HEK293 (cell line): ENCODE measurements at regions not wholly inside any gene's neighbourhood (a gene's known extent, or its start where the extent isn't known, plus 50 kb on each side); places are given as distances from the start of the nearest gene placed in this dataset.

Source experiments
- CTCF ChIA-PET: fragments of 350-600 bp; formaldehyde crosslinking; extraction: SDS; loops from one replicate; lab custom pipeline; 2021; ENCODE audit warnings: antibody characterized with exemption; lab: Yijun Ruan, JAX
- POLR2A ChIA-PET: fragments of 300-600 bp; formaldehyde crosslinking; extraction: SDS; loops from one replicate; lab custom pipeline; 2020; ENCODE audit warnings: antibody characterized with exemption, inconsistent platforms; lab: Yijun Ruan, JAX
- H3K27ac ChIP-seq: fragments of 200-500 bp; sonication (Bioruptor generic); 2 replicates; pipeline ENCODE4 v1.5.1; 2014; ENCODE audit warnings: low read depth, low read length, control low read depth, inconsistent platforms; ENCODE audit errors: extremely low read depth
- H3K36me3 ChIP-seq, 2 experiments: fragments of 200-500 bp in 1 of 2; sonication (Bioruptor generic) in 1 of 2; 1 replicate in 1 of 2; 2 replicates in 1 of 2; pipeline ENCODE4 v1.5.1; 2014 to 2017; ENCODE audit warnings: inconsistent platforms in 2 of 2, low read length in 2 of 2; ENCODE audit not compliant: control insufficient read depth in 2 of 2, insufficient read depth in 1 of 2
- H3K4me1 ChIP-seq: fragments of 200-500 bp; sonication (Bioruptor generic); 2 replicates; pipeline ENCODE4 v1.5.1; 2014; ENCODE audit warnings: mild to moderate bottlenecking, low read length, inconsistent platforms; ENCODE audit not compliant: control insufficient read depth, insufficient read depth
- H3K4me3 ChIP-seq: 2 replicates; pipeline ENCODE4 v1.5.1; 2011; ENCODE audit warnings: low read depth, mild to moderate bottlenecking, control low read depth, low read length, moderate library complexity
- H3K9me3 ChIP-seq: fragments of 200-500 bp; sonication (Bioruptor generic); 2 replicates; pipeline ENCODE4 v1.5.1; 2014; ENCODE audit warnings: low read depth, low read length, inconsistent platforms; ENCODE audit not compliant: control insufficient read depth, insufficient read depth
- BCL11B ChIP-seq: fragments of 450-650 bp; formaldehyde crosslinking; IDR thresholded peaks from 2 replicates; pipeline ENCODE4 v1.5.1; 2016; ENCODE audit warnings: low read depth, missing biosample characterization, missing genetic modification characterization
- HOXD13 ChIP-seq: sonication (generic); formaldehyde crosslinking; IDR thresholded peaks from 2 replicates; pipeline ENCODE4 v1.8.0; 2022; ENCODE audit warnings: missing genetic modification reagents, borderline replicate concordance
- KLF8 ChIP-seq: fragments of 450-650 bp; formaldehyde crosslinking; IDR thresholded peaks from 2 replicates; pipeline ENCODE4 v1.5.1; 2016; ENCODE audit warnings: missing biosample characterization, missing genetic modification characterization
- YY1 ChIP-seq: fragments of 450-650 bp; formaldehyde crosslinking; IDR thresholded peaks from 2 replicates; pipeline ENCODE4 v1.5.1; 2018; ENCODE audit warnings: missing biosample characterization, missing genetic modification characterization
- ZBTB1 ChIP-seq: fragments of 450-650 bp; formaldehyde crosslinking; IDR thresholded peaks from 2 replicates; pipeline ENCODE4 v1.5.1; 2016; ENCODE audit warnings: missing biosample characterization, missing genetic modification characterization
- ZBTB11 ChIP-seq: fragments of 450-650 bp; formaldehyde crosslinking; conservative IDR thresholded peaks from 2 replicates; pipeline ENCODE4 v1.5.1; 2016; ENCODE audit warnings: low read depth, missing biosample characterization, missing genetic modification characterization
- ZFP37 ChIP-seq: fragments of 450-650 bp; formaldehyde crosslinking; IDR thresholded peaks from 2 replicates; pipeline ENCODE4 v1.5.1; 2016; ENCODE audit warnings: missing biosample characterization, missing genetic modification characterization
- ZFP41 ChIP-seq: fragments of 450-650 bp; formaldehyde crosslinking; IDR thresholded peaks from 2 replicates; pipeline ENCODE4 v1.5.1; 2016; ENCODE audit warnings: missing biosample characterization, missing genetic modification characterization, borderline replicate concordance
- ZNF138 ChIP-seq: fragments of 450-650 bp; formaldehyde crosslinking; IDR thresholded peaks from 2 replicates; pipeline ENCODE4 v1.5.1; 2016; ENCODE audit warnings: missing biosample characterization, missing genetic modification characterization, borderline replicate concordance
- ZNF266 ChIP-seq: fragments of 450-650 bp; formaldehyde crosslinking; IDR thresholded peaks from 2 replicates; pipeline ENCODE4 v1.5.1; 2016; ENCODE audit warnings: missing biosample characterization, missing genetic modification characterization, low read depth
- ZNF311 ChIP-seq: fragments of 450-650 bp; formaldehyde crosslinking; IDR thresholded peaks from 2 replicates; pipeline ENCODE4 v1.5.1; 2017; ENCODE audit warnings: missing biosample characterization, missing genetic modification characterization, borderline replicate concordance
- ZNF354C ChIP-seq: fragments of 450-650 bp; formaldehyde crosslinking; IDR thresholded peaks from 2 replicates; pipeline ENCODE4 v1.5.1; 2016; ENCODE audit warnings: missing biosample characterization, missing genetic modification characterization, low read depth, borderline replicate concordance
- ZNF391 ChIP-seq: fragments of 450-650 bp; formaldehyde crosslinking; IDR thresholded peaks from 2 replicates; pipeline ENCODE4 v1.5.1; 2016; ENCODE audit warnings: low read depth, missing biosample characterization, missing genetic modification characterization, borderline replicate concordance
- ZNF404 ChIP-seq: fragments of 450-650 bp; formaldehyde crosslinking; IDR thresholded peaks from 2 replicates; pipeline ENCODE4 v1.5.1; 2017; ENCODE audit warnings: missing biosample characterization, missing genetic modification characterization
- ZNF433 ChIP-seq: fragments of 450-650 bp; formaldehyde crosslinking; IDR thresholded peaks from 2 replicates; pipeline ENCODE4 v1.5.1; 2016; ENCODE audit warnings: missing biosample characterization, missing genetic modification characterization, low read depth
- ZNF530 ChIP-seq: fragments of 450-650 bp; formaldehyde crosslinking; IDR thresholded peaks from 2 replicates; pipeline ENCODE4 v1.5.1; 2016; ENCODE audit warnings: low read depth, missing biosample characterization, missing genetic modification characterization
- ZNF544 ChIP-seq: fragments of 450-650 bp; formaldehyde crosslinking; IDR thresholded peaks from 2 replicates; pipeline ENCODE4 v1.5.0; 2017; ENCODE audit warnings: missing biosample characterization, missing genetic modification characterization
- ZNF623 ChIP-seq: fragments of 450-650 bp; formaldehyde crosslinking; IDR thresholded peaks from 2 replicates; pipeline ENCODE4 v1.5.1; 2016; ENCODE audit warnings: missing biosample characterization, missing genetic modification characterization
- ZNF624 ChIP-seq: fragments of 450-650 bp; formaldehyde crosslinking; IDR thresholded peaks from 2 replicates; pipeline ENCODE4 v1.5.1; 2017; ENCODE audit warnings: missing biosample characterization, missing genetic modification characterization
- ZNF654 ChIP-seq: fragments of 450-650 bp; formaldehyde crosslinking; IDR thresholded peaks from 2 replicates; pipeline ENCODE4 v1.5.1; 2016; ENCODE audit warnings: low read depth, missing biosample characterization, missing genetic modification characterization
- ZNF768 ChIP-seq: fragments of 450-650 bp; formaldehyde crosslinking; IDR thresholded peaks from 2 replicates; pipeline ENCODE4 v1.5.1; 2018; ENCODE audit warnings: missing biosample characterization, mild to moderate bottlenecking, missing genetic modification characterization
- ZSCAN30 ChIP-seq: fragments of 450-650 bp; IDR thresholded peaks from 2 replicates; pipeline ENCODE4 v1.5.1; 2018; ENCODE audit warnings: missing biosample characterization, mild to moderate bottlenecking, missing genetic modification characterization, moderate library complexity
- TF ChIP-seq, protein P1 (sequence below): fragments of 450-650 bp; formaldehyde crosslinking; IDR thresholded peaks from 2 replicates; pipeline ENCODE4 v1.5.1; 2017; ENCODE audit warnings: missing biosample characterization, missing genetic modification characterization
- TF ChIP-seq, protein P2 (sequence below): fragments of 450-650 bp; formaldehyde crosslinking; IDR thresholded peaks from 2 replicates; pipeline ENCODE4 v1.5.1; 2016; ENCODE audit warnings: missing biosample characterization, missing genetic modification characterization

GRCh38 chr9:134558124-134558905, 83.3 kb upstream of the COL5A1 start:
- CTCF ChIA-PET, result interaction anchor here (0.6 to 1.3 kb wide), 4 partner anchors 12 to 123 kb away, joined by 3 read pairs; no protein-coding TSS in a partner anchor
- no peaks in the 10 kb centered on the region for H3K4me1 ChIP-seq

GRCh38 chr9:134559013-134559412, 82.6 kb upstream of the COL5A1 start:
- H3K27ac ChIP-seq, result no peak overlapping the region
- CTCF ChIA-PET, result interaction anchor here (1.0 kb wide), 1 partner anchor 12 kb away, joined by 3 read pairs; no protein-coding TSS in a partner anchor
- no peaks in the 10 kb centered on the region for H3K36me3 ChIP-seq
- H3K4me3 ChIP-seq, result no peak overlapping the region
- POLR2A ChIA-PET, result no interaction called here
- H3K9me3 ChIP-seq, result no peaks in the 10 kb centered on the region
- TF ChIP-seq ZNF544, result no peak
- no peak for TF ChIP-seq ZNF404 (tag by site-specific recombination)
- no peak for TF ChIP-seq ZNF391 (tag by site-specific recombination)
- no peak for TF ChIP-seq ZSCAN30 (tag by site-specific recombination)
- TF ChIP-seq ZFP37, result no peak
- no peak for TF ChIP-seq ZNF266
- TF ChIP-seq ZNF654 (tag by site-specific recombination), result no peak
- TF ChIP-seq, protein P1, sequence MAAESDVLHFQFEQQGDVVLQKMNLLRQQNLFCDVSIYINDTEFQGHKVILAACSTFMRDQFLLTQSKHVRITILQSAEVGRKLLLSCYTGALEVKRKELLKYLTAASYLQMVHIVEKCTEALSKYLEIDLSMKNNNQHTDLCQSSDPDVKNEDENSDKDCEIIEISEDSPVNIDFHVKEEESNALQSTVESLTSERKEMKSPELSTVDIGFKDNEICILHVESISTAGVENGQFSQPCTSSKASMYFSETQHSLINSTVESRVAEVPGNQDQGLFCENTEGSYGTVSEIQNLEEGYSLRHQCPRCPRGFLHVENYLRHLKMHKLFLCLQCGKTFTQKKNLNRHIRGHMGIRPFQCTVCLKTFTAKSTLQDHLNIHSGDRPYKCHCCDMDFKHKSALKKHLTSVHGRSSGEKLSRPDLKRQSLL (tag by site-specific recombination), result no peak
- H3K4me1 ChIP-seq, result no peaks in the 10 kb centered on the region

More at GRCh38 chr9:134558124-134558905, 83.3 kb upstream of the COL5A1 start:
- POLR2A ChIA-PET, result no interaction called here
- H3K27ac ChIP-seq, result no peak overlapping the region
- TF ChIP-seq ZNF654 (tag by site-specific recombination), result no peak
- TF ChIP-seq ZBTB11 (tag by site-specific recombination), result no peak
- TF ChIP-seq KLF8 (tag by site-specific recombination), result no peak
- no peak for TF ChIP-seq ZNF530 (tag by site-specific recombination)
- TF ChIP-seq ZBTB1, result no peak
- no peak for TF ChIP-seq YY1
- TF ChIP-seq ZNF624 (tag by site-specific recombination), result no peak
- TF ChIP-seq ZNF311, result no peak
- TF ChIP-seq ZNF138 (tag by site-specific recombination), result no peak
- TF ChIP-seq HOXD13 (CRISPR knock-in tag), result no peak
- no peak for TF ChIP-seq ZFP41 (tag by site-specific recombination)
- no peak for TF ChIP-seq ZNF623 (tag by site-specific recombination)
- no peak for TF ChIP-seq ZNF433 (tag by site-specific recombination)
- TF ChIP-seq ZNF768 (tag by site-specific recombination), result no peak
- TF ChIP-seq, protein P2, sequence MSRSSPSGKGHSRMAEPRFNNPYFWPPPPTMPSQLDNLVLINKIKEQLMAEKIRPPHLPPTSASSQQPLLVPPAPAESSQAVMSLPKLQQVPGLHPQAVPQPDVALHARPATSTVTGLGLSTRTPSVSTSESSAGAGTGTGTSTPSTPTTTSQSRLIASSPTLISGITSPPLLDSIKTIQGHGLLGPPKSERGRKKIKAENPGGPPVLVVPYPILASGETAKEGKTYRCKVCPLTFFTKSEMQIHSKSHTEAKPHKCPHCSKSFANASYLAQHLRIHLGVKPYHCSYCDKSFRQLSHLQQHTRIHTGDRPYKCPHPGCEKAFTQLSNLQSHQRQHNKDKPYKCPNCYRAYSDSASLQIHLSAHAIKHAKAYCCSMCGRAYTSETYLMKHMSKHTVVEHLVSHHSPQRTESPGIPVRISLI (tag by site-specific recombination), result no peak
- TF ChIP-seq ZNF354C (tag by site-specific recombination), result no peak
- TF ChIP-seq BCL11B (tag by site-specific recombination), result no peak
- no peak for TF ChIP-seq ZNF404 (tag by site-specific recombination)
- TF ChIP-seq, all 188 proteins: peak for 0
- no peaks in the 10 kb centered on the region for H3K9me3 ChIP-seq
- H3K4me3 ChIP-seq, result no peak overlapping the region
- H3K36me3 ChIP-seq, result no peaks in the 10 kb centered on the region
